ENCODE measurements at regions not wholly inside any gene's neighbourhood (a gene's known extent, or its start where the extent isn't known, plus 50 kb on each side); places are given as distances from the start of the nearest gene placed in this dataset.

DNA sequence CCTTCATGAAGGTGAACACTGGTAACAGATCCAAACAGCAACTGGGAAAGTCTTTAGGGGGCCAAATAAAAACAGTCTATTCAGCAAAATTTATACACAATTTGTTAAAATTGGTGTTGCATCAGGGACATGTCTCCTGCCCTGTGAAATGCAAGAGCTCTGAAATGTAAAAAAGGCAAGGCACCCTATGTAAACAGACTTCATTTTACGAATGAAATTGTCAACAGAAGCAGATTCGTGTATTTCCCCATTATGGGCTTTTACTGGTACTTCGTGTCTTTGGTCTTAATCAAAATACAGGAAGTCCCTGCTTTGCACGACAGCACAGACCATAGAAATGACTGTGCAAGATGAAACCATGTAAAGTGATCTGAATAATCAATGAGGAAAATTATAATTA lies 127.3 kb upstream of the THBS1 start:
- DNase-seq (ENCODE audit: low spot score) = no peak

DNA sequence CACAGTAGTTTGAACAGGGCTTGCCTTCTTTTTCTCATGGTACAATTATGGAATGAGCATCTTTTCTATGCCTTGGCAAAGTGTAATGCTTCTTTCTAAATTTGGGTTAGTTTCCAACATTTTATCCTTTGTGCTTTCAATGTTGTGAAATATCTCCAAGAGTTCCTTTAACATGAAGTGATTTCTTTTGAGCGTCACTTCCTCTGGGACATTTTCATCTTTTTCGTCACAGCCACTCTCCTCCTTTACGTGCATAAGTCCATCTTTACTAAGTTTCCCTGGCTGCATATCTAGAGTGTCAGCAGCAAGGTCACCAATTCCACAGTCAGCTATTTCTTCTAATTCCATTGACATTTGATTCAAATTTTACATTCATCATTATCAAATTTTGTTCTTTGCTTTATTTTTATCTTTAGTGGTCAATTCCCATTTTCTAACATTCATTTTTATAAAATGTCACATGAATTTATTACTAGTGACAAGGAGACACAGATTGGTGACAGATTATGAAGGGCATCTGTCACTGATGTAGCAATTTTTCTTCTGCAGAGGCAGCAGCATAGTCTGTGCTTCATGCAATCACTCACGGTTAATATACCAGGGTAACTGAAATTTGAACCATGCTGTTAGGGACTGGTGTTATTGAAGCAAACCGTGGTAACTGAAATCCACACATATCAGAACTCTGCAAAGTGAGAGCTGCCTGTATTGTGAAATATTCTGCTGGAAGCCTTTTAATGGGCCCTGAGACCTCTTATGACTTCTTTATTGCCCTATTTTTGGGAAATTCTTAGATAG lies 126.5 kb upstream of the THBS1 start:
- peak; percentile 24 for DNase-seq (ENCODE audit: low spot score)

DNA sequence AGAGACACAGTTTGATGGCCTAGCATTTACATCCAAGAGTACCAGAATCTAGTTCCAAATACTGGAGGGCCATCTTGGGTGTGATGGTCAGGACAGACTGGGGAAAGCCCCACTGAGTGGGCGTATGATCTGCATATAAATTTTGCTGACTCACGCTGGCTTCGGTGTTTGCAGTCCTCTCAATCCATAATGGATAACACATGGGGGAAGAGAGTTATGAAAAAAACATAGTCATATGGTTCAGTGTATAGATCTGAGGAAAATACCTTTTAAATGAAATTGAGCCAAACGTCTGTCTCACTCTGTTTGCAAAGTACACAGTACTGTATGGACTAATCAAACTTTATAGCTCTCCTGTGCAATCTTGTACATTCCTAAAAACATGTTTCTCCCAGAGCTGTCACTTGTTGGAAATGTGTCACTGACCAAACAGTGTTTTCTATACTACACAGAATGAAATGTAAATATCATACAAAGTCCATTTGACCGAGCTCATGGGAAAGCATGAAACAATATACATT lies 125.3 kb upstream of the THBS1 start:
- DNase-seq (ENCODE audit: low spot score) = peak; percentile 50

DNA sequence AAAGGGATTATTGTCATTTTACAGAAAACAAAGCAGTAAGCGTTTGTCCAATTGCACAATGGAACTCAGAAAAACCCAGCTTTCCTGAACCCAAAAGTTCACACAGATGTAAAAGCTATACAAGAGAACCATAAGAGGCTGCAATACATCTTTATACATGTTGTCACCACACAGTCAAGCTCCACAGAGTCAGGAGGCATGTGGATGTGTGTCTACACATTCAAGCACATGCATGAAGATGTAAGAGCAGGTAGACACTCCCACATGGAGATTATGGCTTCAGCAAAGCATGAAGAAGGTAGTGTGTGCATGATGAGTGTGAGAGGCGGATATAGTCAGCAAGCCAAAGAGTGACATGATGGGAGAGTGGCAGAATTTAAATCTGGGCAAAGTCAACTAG lies 124.7 kb upstream of the THBS1 start:
- no peak for DNase-seq (ENCODE audit: low spot score)

DNA sequence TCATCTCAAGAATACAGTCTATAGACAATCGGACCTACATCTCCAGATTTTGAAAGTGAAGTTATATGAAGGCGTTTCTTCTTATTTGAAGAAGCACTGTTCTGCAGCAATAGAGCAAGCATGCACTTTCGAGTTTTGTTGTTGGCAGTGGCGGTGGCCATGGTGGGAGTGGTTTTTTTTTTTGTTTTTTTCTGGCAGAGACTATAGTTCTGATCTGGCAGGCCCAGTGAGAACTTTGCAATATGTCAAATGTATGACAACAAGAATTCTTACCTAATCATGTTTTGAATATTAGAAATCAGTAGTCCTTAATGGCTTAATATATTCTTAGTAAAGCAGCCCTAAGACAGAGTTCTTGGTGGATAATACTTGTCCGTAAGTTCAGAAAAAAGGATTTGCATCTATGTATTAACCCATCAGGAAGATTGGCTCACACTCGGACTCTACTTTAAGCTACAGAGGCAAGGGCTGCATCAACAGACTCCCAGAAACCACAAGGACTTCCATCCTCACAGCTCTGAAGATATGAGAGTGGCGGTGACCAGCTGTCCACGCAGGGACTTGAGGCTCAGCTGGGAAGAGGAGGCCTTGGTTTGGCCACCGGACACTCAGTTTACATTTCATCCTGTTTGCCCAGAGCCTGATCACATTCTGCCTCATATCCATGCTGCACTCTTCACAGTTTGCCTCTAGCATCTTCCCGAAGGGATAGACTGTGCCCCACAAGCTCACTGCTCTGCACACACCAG lies 124.1 kb upstream of the THBS1 start:
- no peak for DNase-seq (ENCODE audit: low spot score)

DNA sequence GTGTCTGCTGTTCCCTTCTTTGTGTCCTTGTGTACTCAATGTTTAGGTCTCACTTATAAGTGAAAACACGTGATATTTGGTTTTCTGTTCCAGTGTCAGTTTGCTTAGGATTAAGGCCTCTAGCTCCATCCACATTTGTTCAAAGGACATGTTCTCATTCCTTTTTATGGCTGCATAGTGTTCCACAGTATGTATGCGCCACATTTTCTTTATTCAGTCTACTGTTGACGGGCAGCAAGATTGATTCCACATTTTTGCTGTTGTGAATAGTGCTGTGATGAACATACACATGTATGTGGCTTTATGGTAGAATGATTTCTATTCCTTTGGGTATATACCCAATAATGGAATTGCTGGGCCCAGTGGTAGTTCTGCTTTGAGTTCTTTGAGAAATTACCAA lies 122.7 kb upstream of the THBS1 start:
- DNase-seq (ENCODE audit: low spot score) = no peak

DNA sequence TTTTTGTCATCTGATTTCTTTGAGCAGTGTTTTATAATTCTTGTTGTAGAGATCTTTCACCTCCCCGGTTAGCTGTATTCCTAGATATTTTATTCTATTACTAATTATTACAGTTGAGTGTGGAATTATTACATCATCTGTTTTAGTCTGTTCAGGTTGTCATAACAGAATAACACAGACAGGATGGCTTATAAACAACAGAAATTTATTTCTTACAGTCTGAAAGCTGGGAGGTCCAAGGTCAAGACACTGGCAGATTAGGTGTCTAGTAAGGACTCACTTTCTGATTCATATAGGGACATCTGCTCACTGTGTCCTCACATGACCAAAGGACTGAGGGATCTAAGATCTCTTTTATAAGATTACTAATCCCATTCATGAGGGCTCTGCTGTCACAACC lies 121.3 kb upstream of the THBS1 start:
- DNase-seq (ENCODE audit: low spot score) = no peak

DNA sequence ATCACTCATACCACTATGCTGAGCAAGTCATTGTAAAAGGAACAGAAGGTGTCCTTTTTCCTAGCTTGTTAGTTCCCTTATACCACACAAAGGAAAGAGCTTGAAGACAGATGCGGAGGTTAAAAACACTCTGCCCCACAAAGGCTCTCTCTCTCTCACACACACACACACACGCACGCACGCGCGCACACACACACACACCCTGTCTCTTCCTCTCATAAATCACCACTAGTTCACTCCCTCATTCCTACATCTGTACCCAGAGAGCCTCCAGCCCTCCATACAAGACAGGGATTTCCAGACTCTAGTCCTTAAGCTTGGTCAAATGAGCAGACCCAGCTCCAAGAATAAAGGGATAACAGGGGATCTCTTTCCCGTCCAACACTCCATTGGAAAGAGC lies 120.1 kb upstream of the THBS1 start:
- no peak for DNase-seq (ENCODE audit: low spot score)

DNA sequence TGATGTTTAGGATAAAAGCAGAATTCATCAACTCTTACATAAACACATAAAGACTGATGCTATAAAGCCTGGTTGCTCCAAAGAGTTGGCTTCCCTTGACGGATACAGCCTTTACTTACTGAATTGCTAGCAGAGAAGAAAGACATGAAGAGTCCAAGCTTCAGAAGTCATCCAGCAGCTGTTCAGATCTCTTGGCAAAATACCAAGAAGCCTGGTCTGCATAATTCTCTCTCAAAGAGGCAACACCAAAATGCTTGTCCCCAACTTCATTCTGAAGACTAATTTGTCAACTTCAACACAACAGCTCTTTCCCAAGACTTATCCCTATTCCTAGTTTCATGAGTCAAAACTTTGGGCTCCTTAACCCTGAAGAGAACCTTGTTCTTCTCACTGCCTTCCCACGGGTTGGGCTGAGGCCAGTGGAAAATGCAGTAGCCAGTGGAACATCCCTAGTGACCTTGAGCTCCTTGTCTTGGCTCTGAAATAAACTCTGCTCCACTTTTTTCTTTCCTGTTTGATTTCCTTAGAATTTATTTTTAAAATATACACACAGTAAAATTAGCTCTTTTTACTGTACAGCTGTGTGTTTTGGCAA lies 119.2 kb upstream of the THBS1 start:
- no peak for DNase-seq (ENCODE audit: low spot score)

DNA sequence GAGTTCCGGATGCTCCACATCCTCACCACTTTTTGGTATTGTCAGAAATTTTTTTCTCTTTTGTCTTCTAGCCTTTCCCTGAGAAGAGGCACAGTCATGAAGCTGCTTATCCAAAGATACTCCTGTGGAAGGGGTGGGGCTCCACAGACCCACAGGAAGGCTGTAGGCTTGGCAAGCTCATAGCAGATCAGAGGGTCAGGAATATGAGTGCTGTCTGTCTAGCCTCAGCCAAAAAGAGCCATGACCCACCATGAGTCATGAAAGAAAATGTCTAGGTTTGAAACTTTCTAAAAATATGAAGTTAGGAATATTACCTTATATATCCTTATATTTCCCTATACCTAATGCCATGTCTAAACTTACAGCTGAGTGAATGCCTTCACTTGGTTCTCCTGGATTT lies 118.2 kb upstream of the THBS1 start:
- DNase-seq (ENCODE audit: low spot score) = peak; percentile 39

DNA sequence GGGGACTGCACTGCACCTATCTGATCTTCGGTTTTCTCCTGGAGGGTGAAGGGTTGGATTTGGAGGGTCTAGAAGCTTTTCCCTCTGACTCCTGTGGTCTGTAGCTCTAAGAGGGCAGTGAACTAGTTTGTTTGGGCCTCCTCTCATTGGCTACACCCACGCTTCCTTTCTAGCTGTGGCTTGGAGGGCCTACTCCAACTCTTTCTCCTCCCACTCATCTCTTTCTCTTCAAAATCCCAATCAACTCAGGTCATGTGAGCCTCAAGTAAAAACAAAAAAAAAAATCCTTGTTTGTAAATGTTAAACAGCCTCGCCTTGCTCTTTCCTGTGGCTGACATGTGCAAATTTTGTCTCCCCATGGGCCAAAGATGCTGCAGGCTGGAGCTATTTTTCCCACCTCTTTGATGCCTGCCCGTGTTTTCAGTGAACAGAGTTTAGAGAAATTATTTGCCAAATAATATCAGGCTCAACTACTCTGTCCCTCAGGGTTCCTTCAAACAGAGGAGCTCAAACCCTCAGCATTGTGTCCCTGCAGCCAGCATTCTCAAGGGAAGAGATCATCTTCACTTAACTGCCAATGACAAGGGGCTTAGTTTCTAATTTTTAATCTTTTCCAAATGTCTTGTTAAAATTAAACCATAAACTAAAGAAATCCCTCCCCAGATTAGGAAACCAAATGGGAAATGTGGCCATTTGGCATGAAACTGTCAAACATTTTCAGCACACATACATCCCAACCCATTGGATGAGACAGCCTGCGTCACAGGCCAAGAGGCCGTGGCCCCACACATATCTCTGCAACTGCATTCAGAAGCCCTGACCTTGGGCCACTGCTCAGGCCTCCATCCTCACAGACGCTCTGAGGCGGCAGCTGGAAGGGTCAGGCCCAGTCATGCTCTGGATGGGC lies 114.8 kb upstream of the THBS1 start:
- peak; percentile 32 for DNase-seq (ENCODE audit: low spot score)

DNA sequence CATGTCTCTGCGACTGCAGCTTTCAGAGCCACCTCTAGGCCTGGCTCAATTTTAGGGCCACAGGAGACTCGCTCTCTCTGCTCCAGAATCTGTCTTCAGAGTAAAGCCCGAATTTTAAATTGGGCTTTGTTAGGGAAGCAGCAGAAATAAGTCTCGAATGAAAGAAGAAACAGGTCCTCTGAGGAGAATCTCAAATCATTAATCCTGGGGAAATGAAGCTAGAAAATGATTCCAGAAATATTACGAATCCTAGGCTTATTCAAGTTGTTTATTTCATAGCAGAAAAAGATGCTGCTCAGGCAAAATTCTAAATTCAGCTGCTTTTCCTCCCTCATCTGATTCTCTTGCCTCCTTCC lies 114.2 kb upstream of the THBS1 start:
- DNase-seq (ENCODE audit: low spot score) = no peak

DNA sequence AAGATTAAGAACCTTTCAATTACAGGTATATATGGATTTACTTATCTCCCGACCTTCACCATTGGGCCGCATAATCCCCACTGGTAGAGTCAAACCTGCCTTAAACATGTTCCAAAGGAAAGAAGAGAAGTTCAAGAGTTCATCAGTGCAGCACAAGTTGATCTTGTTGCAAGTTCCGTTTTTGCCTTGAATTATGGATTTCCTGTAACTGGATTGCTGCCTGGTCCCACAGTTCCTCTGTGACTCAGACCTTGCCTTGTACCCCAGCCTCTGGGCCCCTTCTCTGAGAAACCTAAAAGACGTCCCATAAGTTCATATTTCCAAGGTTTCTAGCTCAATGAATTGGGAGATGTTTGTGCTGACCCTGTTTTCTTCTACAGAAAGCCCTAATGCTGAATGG lies 112.5 kb upstream of the THBS1 start:
- no peak for DNase-seq (ENCODE audit: low spot score)

DNA sequence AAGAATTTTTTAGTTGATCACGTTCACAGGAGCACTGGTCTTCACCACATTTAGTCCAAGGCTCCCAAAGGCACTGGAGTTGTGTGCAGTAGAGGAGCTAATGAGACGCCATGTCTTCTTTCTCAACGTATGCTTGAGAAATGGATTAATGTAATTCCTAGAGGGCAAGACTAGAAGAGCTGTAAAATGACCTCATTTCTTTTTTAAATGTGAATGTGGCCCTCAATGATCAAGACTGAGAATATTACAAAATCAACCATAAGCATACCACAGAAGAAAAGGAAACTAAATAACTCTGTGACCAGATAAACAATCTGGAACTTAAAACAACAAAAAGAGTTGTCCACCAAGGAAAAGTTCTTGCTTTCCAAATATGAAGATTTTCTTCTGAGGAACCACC lies 112.1 kb upstream of the THBS1 start:
- DNase-seq (ENCODE audit: low spot score) = no peak

DNA sequence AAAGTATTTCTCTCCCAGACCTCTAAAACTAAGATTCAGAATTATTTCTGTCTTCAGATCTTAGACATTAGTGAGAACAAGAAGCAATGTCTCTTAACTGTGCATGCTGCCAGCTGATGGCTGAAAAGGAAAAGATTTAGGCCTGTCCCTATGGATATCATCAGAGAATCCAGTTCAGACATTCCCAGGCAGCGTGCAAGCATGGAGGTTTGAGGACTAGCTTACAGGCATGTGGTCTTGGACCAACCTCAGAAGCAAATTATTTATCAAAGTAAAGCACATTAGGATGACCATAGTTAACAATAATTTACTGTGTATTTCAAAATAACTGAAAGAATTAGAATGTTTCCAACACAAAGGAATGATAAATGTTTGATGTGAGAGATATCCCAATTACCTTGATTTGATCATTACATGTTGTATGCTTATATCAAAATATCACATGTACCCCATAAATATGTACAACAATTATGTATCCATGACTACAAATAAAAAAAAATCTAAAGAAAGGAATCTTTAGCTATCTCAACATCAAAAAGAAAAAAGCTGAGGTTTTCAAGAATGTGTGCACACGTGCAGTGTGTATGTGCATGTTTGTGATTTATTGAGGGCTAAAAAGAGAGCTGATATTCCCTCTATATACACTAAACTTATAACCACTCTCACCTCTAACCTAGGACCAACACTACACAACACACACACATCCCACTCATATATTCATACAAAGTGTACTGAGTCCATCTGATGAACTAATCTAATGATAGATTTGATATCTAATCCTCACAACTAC lies 108.9 kb upstream of the THBS1 start:
- no peak for DNase-seq (ENCODE audit: low spot score)

DNA sequence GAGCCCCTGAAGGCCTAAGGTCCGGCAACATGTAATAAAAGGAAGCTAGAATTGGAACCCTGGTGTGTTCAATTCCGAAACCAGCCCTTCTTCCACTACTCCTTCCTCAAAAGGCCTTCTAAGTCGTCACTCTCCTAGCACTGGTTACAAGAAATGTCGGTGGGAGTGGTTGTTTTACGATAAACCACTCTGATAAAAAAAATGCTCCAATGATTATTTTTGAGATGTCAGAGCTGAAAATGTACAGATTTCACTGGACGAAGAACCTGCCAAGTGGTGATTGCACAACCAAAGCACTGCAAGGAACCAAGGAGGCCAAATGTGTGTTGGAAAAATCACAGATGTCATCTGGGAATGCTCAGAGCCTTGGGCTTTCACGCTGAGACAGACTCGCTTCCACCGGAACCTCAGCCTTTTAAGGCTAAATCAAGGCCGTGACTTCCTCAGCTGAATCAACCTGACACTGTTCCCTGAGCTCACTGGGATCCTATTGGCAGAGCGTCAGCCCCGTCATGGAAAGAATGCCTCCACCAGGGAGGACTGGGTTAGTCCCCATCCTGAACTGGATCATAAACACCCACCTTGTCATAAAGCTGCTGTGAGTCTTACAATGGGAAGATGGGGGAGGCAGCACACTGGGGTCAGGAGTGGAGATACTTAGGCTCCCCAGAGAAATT lies 108.1 kb upstream of the THBS1 start:
- DNase-seq (ENCODE audit: low spot score) = peak; percentile 78

DNA sequence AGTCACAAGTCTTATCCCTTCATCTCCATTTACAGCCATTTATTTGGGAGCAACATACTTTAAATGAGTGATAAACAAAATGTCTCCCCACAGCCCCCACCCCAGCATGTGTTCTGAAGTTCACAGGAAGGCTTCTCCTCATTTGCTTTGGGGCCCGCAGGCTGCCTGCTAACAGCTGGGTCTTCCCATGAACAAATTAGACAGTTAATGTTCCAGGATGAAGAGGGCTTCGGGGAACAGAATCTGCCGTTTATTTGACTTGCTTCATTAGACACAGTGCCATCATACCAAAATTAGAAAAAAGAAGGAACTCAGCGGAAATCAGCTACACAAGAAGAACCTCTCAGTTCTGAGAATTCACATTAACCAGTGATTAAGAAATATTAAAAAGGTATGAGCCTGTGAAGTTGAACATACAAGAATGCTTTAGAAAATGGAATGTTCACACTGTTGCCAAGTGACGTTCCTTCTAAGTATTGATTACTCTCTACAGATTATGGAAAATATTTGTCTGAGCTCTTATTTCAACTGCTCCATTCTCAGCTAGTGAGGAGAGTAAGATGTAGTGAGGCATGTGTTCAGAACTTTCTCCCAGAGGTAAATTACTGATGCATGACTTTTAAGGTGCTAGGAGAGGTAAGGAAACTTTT lies 107.5 kb upstream of the THBS1 start:
- no peak for DNase-seq (ENCODE audit: low spot score)

DNA sequence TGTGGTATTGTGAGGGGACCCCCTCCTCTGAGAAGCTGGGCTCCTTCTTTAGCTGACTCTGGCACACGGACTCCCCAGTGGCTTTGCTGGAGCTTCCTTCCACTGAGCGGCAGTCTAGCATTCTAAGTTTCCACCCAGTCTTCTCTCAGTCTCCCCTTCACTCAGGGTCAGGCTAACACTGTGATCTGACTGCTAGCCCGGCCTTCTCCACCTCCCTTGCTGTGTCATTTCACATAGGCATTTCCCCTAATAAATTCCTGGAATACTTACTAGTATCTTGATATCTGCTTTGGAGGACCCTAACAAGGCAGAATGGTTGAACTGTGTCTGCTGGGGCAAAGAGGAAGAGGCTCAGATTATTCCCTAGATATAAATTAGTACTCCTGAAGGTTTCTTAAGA lies 106.2 kb upstream of the THBS1 start:
- DNase-seq (ENCODE audit: low spot score) = no peak

DNA sequence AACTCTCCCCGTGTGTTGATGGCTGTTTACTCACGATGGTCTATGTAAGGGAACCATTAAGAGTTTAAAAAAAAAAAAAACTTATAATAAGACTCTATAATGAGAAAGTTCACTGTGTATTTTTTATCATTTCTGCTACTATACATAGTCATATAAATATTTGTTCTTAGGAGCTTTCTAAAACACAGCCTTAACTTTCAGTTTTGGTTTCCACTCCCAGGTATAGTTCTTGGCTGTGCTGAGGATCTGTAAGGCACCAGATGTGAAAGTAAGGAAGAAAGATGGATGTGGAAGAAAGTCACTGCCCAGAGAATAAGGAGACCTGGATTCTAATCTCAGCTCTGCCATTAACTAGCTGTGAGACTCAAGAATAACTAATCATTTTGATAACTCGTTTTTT lies 101.9 kb upstream of the THBS1 start:
- no peak for DNase-seq (ENCODE audit: low spot score)

DNA sequence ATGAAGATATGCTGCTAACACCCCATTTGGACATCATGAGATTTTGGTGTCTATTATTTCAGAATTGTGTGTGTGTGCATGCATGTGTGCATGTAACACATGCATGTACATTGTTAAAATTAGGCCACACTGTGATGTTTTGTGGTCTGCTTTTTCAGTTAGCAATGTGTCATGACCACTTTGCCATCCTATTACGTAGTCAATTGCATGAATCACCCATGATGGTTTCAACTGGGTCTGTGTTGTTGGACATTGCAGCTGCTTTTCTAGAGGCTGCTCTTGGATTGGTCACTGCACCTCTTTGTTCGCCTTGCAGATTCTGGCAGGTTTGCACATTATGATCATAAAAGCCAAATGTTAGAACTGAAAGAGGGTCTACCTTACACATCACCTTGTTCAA lies 101.0 kb upstream of the THBS1 start:
- no peak for DNase-seq (ENCODE audit: low spot score)
